PC-3 (cell line): ENCODE measurements at regions not wholly inside any gene's neighbourhood (a gene's known extent, or its start where the extent isn't known, plus 50 kb on each side); places are given as distances from the start of the nearest gene placed in this dataset.

ENCODE experiments used
- ATAC-seq: fragments of 200-7000 bp; cut with Tn5 transposase; 2 replicates; pipeline ENCODE4 v1.9.1; 2020; ENCODE audit warnings: mild to moderate bottlenecking, moderate library complexity
- BruUV-seq: library from RNA; stranded (reverse); fragments of 400-500 nt; replicated peaks from 2 replicates; lab custom pipeline; 2021; lab: Mats Ljungman, UMichigan
- CTCF ChIA-PET: fragments of 300-600 bp; sonication (Branson Sonifier 250); formaldehyde crosslinking; loops from one replicate; lab custom pipeline; 2022; ENCODE audit warnings: antibody characterized with exemption; lab: Charles Lee
- POLR2A ChIA-PET: fragments of 300-600 bp; sonication (Branson Sonifier 250); formaldehyde crosslinking; loops from one replicate; lab custom pipeline; 2022; ENCODE audit warnings: antibody characterized with exemption; ENCODE audit not compliant: unreplicated experiment; lab: Charles Lee
- DNase-seq: peaks from one replicate; pipeline ENCODE4 v3.0.0-alpha.2; 2015
- H2AFZ ChIP-seq: fragments of 300-600 bp; sonication (generic); 2 replicates; pipeline ENCODE4 v1.6.0; 2016; ENCODE audit warnings: antibody characterized with exemption, low read length
- H3F3A ChIP-seq: fragments of 300-600 bp; sonication (generic); one replicate; pipeline ENCODE4 v1.6.0; 2017; ENCODE audit warnings: antibody characterized with exemption, low read length, control low read depth, mild to moderate bottlenecking; ENCODE audit not compliant: unreplicated experiment
- H3K27ac ChIP-seq: fragments of 300-600 bp; sonication (generic); 2 replicates; pipeline ENCODE4 v1.5.1; 2016; ENCODE audit warnings: mild to moderate bottlenecking, low read length
- H3K27me3 ChIP-seq: fragments of 300-600 bp; sonication (generic); 2 replicates; pipeline ENCODE4 v1.6.1; 2016; ENCODE audit warnings: low read length, mixed read lengths
- H3K36me3 ChIP-seq: fragments of 300-600 bp; sonication (generic); 2 replicates; pipeline ENCODE4 v1.6.1; 2016; ENCODE audit warnings: low read depth, mixed run types, low read length, mixed read lengths
- H3K4me1 ChIP-seq: fragments of 300-600 bp; sonication (generic); 2 replicates; pipeline ENCODE4 v1.5.1; 2016; ENCODE audit warnings: low read length; ENCODE audit not compliant: insufficient read depth
- H3K4me2 ChIP-seq: fragments of 300-600 bp; sonication (generic); 2 replicates; pipeline ENCODE4 v1.6.0; 2016; ENCODE audit warnings: low read length
- H3K4me3 ChIP-seq: fragments of 300-600 bp; sonication (generic); 2 replicates; pipeline ENCODE4 v1.5.1; 2016; ENCODE audit warnings: mild to moderate bottlenecking, low read length, mixed read lengths
- H3K79me2 ChIP-seq: fragments of 300-600 bp; sonication (generic); 2 replicates; pipeline ENCODE4 v1.6.1; 2017; ENCODE audit warnings: low read length, mixed read lengths
- H3K9ac ChIP-seq: fragments of 300-600 bp; sonication (generic); 2 replicates; pipeline ENCODE4 v1.6.0; 2016; ENCODE audit warnings: mild to moderate bottlenecking, low read length
- H3K9me2 ChIP-seq: fragments of 300-600 bp; sonication (generic); replicated peaks from 2 replicates; pipeline ENCODE4 v1.6.1; 2016; ENCODE audit warnings: mixed run types, low read length, mixed read lengths
- H3K9me3 ChIP-seq: fragments of 300-600 bp; sonication (generic); 2 replicates; pipeline ENCODE4 v1.6.1; 2016; ENCODE audit warnings: low read length, mixed read lengths
- H4K20me1 ChIP-seq: fragments of 300-600 bp; sonication (generic); 2 replicates; pipeline ENCODE4 v1.6.1; 2016; ENCODE audit warnings: low read length, mixed read lengths
- EZH2 ChIP-seq: fragments of 300-600 bp; sonication (generic); IDR thresholded peaks from one replicate; pipeline ENCODE4 v1.6.1; 2017; ENCODE audit warnings: antibody characterized with exemption, mild to moderate bottlenecking, low read length; ENCODE audit not compliant: unreplicated experiment
- EZH2phosphoT487 ChIP-seq: fragments of 300-600 bp; sonication (generic); IDR thresholded peaks from 2 replicates; pipeline ENCODE4 v1.6.1; 2018; ENCODE audit warnings: mild to moderate bottlenecking, antibody characterized with exemption, low read length, borderline replicate concordance
- intact Hi-C: fragments of 100-400 bp; cut with micrococcal nuclease; formaldehyde crosslinking; loops from 2 replicates; pipeline ENCODE4 v1.9.0; 2023
- TF ChIP-seq, protein P1 (sequence below): fragments of 300-600 bp; sonication (generic); conservative IDR thresholded peaks from 2 replicates; pipeline ENCODE4 v1.5.1; 2017; ENCODE audit warnings: antibody characterized with exemption, low read depth, mild to moderate bottlenecking, low read length

DNA sequence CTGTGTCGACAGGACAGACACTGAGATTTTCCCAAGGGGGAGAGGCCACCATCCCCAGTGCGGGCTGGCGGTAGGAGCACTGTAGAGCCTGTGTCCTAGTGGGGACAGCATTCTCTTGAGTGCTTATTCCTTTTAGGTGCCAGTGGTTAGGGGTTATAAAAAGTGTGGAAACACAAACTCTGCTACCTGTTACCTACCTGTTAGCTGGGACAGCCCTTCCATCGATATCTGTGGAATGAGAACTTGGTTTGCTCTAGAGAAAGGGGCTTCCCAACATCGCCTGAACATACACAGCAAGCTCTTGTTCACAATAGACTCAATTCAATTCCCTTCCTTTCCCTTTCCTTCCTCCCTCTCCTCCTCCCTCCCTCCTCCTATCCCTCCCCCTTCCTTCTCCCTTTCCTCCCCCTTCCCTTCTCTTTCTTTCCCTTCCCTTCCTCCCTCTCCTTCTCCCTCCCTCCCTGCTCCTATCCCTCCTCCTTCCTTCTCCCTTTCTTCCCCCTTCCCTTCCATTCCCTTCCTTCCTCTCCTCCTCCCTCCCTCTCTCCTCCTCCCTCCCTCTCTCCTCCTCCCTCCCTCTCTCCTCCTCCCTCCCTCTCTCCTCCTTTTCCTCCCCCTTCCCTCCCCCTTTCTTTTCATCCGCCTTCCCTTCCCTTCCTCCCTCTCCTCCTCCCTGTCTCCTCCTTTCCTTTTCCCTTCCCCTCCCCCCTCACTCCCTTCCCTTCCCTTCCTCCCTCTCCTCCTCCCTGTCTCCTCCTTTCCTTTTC, 188.5 kb downstream of the URI1 start:
- Histone ChIP-seq H3K27ac (no peak overlapping the region), H2AFZ (no peak overlapping the region), H3K9ac (no peak overlapping the region), H3K4me2 (no peak overlapping the region), H3F3A (no peaks in the 10 kb centered on the region), H3K9me2 (no peaks in the 10 kb centered on the region), H3K9me3 (no peaks in the 10 kb centered on the region), H3K36me3 (no peaks in the 10 kb centered on the region), H3K79me2 (no peaks in the 10 kb centered on the region), H3K4me1 (no peaks in the 10 kb centered on the region), H3K4me3 (no peak overlapping the region), H3K27me3 (no peaks in the 10 kb centered on the region), H4K20me1 (no peaks in the 10 kb centered on the region)
- POLR2A ChIA-PET: no interaction called here
- DNase-seq (no peak), ATAC-seq (no peak)
- BruUV-seq: no TSS peak
- intact Hi-C loops: no loop called here
- TF ChIP-seq EZH2 (no peak), EZH2phosphoT487 (no peak)
- TF ChIP-seq, protein P1, sequence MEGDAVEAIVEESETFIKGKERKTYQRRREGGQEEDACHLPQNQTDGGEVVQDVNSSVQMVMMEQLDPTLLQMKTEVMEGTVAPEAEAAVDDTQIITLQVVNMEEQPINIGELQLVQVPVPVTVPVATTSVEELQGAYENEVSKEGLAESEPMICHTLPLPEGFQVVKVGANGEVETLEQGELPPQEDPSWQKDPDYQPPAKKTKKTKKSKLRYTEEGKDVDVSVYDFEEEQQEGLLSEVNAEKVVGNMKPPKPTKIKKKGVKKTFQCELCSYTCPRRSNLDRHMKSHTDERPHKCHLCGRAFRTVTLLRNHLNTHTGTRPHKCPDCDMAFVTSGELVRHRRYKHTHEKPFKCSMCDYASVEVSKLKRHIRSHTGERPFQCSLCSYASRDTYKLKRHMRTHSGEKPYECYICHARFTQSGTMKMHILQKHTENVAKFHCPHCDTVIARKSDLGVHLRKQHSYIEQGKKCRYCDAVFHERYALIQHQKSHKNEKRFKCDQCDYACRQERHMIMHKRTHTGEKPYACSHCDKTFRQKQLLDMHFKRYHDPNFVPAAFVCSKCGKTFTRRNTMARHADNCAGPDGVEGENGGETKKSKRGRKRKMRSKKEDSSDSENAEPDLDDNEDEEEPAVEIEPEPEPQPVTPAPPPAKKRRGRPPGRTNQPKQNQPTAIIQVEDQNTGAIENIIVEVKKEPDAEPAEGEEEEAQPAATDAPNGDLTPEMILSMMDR: no peak
- CTCF ChIA-PET: no interaction called here

DNA sequence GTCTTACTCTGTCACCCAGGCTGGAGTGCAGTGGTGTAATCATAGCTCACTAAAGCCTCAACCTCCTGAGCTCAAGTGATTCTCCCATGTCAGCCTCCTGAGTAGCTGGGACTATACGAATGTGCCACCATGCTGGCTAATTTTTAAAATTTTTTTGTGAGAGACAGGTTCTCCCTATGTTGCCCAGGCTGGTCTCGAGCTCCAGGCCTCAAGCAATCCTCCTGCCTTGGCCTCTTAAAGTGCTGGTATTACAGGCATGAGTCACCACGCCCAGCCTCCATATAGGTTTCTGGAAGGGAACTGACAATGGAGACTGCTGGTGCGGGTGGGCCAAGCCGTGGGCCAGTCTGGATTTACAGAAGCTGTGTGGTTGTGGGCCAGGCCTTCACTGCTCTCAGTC, 189.2 kb downstream of the URI1 start:
- ATAC-seq: no peak
- H4K20me1 ChIP-seq: no peaks in the 10 kb centered on the region
- H3K79me2 ChIP-seq: no peaks in the 10 kb centered on the region
- no peaks in the 10 kb centered on the region for H3K9me2 ChIP-seq
- H3F3A ChIP-seq: no peaks in the 10 kb centered on the region
- POLR2A ChIA-PET: no interaction called here
- CTCF ChIA-PET: no interaction called here
- no peak overlapping the region for H3K4me2 ChIP-seq
- H3K27me3 ChIP-seq: no peaks in the 10 kb centered on the region
- H3K27ac ChIP-seq: no peak overlapping the region
- H3K36me3 ChIP-seq: no peaks in the 10 kb centered on the region
- TF ChIP-seq, protein P1: no peak
- TF ChIP-seq EZH2: no peak
- TF ChIP-seq EZH2phosphoT487: no peak
- no TSS peak for BruUV-seq
- no peaks in the 10 kb centered on the region for H3K4me1 ChIP-seq
- DNase-seq: no peak
- H3K9ac ChIP-seq: no peak overlapping the region
- H3K9me3 ChIP-seq: no peaks in the 10 kb centered on the region
- H2AFZ ChIP-seq: no peak overlapping the region
- intact Hi-C loops: no loop called here
- H3K4me3 ChIP-seq: no peak overlapping the region

DNA sequence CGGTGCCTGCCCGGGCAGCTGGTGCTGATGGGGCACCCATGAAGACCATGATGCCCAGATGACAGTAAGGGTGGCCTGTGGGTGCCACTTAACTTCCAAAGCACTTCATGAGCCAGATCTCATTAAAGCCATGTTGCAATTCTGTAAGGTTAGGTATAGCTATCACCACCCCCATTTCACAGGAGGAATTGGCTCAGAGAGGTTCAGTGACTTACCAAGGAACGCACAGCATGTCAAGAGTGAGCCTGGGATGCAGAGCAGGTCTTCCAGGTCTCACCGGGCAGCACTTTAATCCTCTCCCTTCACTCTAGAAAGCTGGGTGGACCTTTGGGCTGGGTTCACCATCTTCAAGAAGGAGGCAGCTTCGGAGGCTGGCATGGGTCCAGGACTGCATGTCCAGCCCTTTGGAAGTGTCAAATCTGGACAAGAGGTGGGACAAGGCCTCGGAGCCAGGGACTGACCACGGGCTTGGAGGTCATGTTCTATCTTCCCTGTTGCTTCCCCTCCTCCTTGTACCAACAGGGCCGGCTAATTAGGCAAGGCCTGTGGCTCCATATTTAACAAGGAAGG, 189.8 kb downstream of the URI1 start:
- no peak overlapping the region for H3K4me2 ChIP-seq
- H3K9me3 ChIP-seq: no peaks in the 10 kb centered on the region
- POLR2A ChIA-PET: no interaction called here
- ATAC-seq (no peak), DNase-seq (no peak)
- no peaks in the 10 kb centered on the region for H4K20me1 ChIP-seq
- no peaks in the 10 kb centered on the region for H3K79me2 ChIP-seq
- H3K9me2 ChIP-seq: no peaks in the 10 kb centered on the region
- no peaks in the 10 kb centered on the region for H3F3A ChIP-seq
- H3K36me3 ChIP-seq: no peaks in the 10 kb centered on the region
- CTCF ChIA-PET: no interaction called here
- no peak overlapping the region for H3K4me3 ChIP-seq
- BruUV-seq: no TSS peak
- no peaks in the 10 kb centered on the region for H3K4me1 ChIP-seq
- TF ChIP-seq, protein P1: no peak
- no peak for TF ChIP-seq EZH2phosphoT487
- TF ChIP-seq EZH2: no peak
- no peaks in the 10 kb centered on the region for H3K27me3 ChIP-seq
- no peak overlapping the region for H3K9ac ChIP-seq
- intact Hi-C loops: no loop called here
- H2AFZ ChIP-seq: no peak overlapping the region
- no peak overlapping the region for H3K27ac ChIP-seq
